Choroid plexus epithelial cell (primary cell): ENCODE measurements at regions not wholly inside any gene's neighbourhood (a gene's known extent, or its start where the extent isn't known, plus 50 kb on each side); places are given as distances from the start of the nearest gene placed in this dataset.
"Not testable (repeated sequence)": the region's sequence is repeated elsewhere in the genome, so short reads cannot be mapped to it uniquely, and the experiment has no call there.

Experiments
- DNase-seq: peaks from one replicate; pipeline ENCODE4 v3.0.0-alpha.2; 2010; ENCODE audit warnings: low read depth
- H3K4me3 ChIP-seq: 2 replicates; pipeline ENCODE4 v1.5.1; 2011; ENCODE audit warnings: low read depth, mild to moderate bottlenecking, control low read depth, low read length, moderate library complexity
- TF ChIP-seq, protein P1 (sequence below): conservative IDR thresholded peaks from 2 replicates; pipeline ENCODE4 v1.5.1; 2011; ENCODE audit warnings: low read depth, mild to moderate bottlenecking, control low read depth, inconsistent platforms, low read length, moderate library complexity

DNA sequence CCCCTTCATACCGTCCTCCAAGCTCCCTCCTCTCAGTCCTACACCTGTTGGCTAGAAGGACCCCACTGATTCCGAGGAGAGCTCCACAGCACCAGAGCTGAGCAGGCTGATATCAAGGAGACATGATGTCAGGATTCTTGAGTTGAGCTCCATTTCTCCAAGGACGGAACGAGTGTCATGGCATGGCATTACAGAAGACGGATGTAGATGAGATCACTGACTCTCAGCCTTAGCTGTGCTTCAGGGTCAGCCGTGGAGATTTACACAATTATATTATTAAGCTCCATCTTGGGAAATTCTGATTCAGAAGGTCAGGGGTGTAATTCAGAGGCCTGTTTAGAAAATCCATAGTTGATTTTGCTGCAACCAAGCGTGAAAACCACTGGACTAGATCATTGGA lies 428.9 kb upstream of the B3GAT1 start:
- TF ChIP-seq, protein P1, sequence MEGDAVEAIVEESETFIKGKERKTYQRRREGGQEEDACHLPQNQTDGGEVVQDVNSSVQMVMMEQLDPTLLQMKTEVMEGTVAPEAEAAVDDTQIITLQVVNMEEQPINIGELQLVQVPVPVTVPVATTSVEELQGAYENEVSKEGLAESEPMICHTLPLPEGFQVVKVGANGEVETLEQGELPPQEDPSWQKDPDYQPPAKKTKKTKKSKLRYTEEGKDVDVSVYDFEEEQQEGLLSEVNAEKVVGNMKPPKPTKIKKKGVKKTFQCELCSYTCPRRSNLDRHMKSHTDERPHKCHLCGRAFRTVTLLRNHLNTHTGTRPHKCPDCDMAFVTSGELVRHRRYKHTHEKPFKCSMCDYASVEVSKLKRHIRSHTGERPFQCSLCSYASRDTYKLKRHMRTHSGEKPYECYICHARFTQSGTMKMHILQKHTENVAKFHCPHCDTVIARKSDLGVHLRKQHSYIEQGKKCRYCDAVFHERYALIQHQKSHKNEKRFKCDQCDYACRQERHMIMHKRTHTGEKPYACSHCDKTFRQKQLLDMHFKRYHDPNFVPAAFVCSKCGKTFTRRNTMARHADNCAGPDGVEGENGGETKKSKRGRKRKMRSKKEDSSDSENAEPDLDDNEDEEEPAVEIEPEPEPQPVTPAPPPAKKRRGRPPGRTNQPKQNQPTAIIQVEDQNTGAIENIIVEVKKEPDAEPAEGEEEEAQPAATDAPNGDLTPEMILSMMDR: no peak
- DNase-seq: no peak
- H3K4me3 ChIP-seq: no peak overlapping the region

DNA sequence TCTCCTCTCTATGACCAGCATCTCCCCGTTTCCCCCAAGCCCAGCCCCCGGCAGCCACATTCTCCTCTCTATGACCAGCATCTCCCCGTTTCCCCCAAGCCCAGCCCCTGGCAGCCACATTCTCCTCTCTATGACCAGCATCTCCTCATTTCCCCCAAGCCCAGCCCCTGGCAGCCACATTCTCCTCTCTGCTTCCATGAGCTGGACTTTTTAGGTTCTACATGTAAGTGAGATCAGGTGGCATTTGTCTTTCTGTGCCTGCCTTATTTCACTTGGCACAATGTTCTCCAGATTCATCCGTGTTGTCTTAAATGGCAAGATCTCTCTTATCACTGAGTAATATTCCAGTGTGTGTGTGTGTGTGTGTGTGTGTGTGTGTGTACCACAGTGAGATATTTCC lies 428.1 kb upstream of the B3GAT1 start:
- not testable (repeated sequence) for DNase-seq, H3K4me3 ChIP-seq

DNA sequence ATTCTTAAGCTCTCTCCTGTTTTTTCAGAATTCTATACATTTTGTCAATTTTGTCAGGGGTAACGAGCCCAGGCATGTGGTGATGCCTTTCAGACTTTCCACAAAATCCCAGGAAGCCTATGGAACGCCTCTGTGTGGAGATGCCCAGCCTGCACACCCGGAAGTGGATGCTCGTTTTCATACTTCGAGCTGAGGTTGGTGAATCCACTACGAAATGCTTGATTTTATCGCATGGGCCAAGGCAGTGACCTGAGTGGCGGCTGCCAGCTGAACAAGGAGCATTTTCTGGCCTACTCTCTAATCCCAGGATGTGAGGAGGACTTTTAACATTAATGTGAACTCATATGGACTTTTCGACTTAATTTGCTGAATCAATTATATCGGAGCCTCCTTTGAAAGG lies 426.7 kb upstream of the B3GAT1 start:
- H3K4me3 ChIP-seq: no peak overlapping the region
- no peak for DNase-seq
- TF ChIP-seq, protein P1: no peak

DNA sequence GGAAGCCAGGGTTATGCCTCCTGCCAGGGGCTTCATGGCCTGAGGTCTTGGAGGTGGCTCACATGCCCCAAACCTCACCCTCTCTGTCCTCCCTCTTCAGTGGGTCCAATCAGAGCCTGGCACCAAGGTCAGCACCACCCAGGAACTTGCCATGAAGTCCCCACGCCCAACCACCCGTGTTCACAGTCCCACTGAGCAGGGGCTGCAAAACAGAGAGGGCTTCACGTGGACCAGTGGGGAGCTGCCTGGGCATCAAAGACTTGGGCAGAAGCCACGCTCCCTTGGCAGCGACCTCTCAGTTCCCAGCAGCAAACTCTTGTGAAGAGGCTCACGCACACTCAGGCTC lies 425.8 kb upstream of the B3GAT1 start:
- no peak overlapping the region for H3K4me3 ChIP-seq
- TF ChIP-seq, protein P1: no peak
- DNase-seq: no peak

DNA sequence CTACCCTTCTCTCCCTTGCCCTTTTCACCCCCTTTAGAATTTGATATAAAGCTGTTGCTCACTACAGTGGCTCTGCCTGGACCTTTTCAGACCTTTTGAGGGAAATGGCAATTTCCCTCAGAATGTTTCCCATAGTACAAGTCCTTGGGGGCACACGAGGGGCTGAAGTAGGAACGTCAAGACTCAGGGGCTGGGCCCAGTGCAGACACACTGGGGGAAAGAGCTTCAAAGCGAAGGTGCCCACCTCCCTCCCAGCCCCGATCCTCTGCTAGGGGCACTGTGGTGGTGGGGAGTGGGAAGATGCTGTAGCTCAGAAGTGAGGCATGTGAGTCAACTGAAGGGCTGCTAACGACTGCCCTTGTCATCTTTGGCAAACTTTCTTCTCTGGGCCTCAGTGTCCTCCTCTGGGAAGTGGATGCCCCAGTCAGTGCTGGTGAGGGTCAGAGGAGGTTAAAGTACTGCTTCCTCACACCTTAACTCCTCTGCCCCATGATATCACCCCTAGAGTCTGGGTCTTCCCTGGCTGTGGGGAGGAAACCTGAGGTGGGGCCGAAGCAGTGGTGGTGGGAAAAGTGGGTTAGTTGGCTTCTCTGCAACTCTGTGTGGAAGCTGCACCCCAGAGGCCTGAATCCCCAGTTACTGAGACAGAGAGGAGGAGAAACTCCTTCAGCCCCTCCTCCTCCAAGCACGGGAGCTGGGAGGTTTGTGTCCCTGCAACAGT lies 425.3 kb upstream of the B3GAT1 start:
- TF ChIP-seq, protein P1: no peak
- DNase-seq: no peak

DNA sequence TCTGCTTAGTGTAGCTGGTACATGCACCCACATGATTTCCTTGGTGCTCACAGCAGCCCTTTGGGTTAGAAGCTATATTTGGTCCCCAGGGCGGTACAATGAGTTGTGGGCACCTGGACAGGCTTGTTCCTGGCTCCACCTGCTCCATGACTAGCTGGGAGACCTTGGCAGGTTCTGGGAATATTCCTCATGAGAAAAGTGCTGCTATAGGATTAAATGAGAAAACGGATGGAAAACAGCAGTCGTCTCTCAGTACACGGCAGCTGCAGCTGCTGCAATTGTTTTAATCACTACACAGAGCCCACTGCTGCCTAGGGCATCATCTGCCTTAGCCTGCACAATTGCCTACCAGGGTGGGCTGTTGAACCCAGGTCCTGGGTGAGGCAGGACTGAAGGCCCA lies 424.5 kb upstream of the B3GAT1 start:
- DNase-seq: no peak
- no peak overlapping the region for H3K4me3 ChIP-seq
- TF ChIP-seq, protein P1: no peak

More for the DNA sequence above, 425.3 kb upstream of the B3GAT1 start:
- no peak overlapping the region for H3K4me3 ChIP-seq

DNA sequence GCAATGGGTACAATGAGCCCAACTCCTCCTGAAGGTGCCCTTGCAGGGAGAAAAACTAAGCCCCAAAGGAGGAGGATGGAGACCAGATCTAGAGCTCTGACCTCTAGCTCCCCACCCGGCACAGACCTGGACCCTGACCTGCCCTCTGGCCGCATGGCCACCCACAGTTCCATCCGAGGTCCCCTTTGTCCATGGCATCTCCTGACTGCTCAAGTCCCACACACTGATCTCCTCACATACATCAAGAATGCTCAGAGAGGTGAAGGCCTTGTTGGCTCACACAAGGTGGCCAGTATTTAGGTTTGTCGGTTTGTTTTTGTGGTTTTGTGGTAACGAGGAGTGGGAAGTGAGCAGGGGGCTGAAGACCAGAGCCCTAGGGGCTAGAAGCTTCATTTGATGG lies 423.5 kb upstream of the B3GAT1 start:
- DNase-seq: no peak
- H3K4me3 ChIP-seq: no peak overlapping the region
- TF ChIP-seq, protein P1: no peak

DNA sequence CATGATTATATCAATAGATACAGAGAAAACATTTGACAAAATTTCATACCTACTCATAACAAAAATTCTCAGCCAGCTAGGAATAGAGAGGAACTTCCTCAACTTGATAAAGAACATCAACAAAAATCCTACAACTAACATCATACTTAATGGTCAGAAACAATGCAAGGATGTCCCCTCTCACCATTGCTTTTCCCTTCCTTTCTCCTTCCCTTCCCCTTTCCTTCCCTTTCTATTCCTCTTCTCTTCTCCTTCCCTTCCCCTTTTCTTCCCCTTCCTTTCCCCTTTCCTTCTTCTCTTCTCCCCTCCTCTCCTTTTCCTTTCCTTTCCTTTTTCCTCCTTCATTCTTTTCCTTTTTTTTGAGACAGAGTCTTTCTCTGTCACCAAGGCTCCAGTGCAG lies 418.3 kb upstream of the B3GAT1 start:
- H3K4me3 ChIP-seq: no peak overlapping the region
- no peak for DNase-seq
- TF ChIP-seq, protein P1: no peak
